Esophagus squamous epithelium (tissue), 5 donors: ENCODE measurements at regions not wholly inside any gene's neighbourhood (a gene's known extent, or its start where the extent isn't known, plus 50 kb on each side); places are given as distances from the start of the nearest gene placed in this dataset.

Experiments
- DNase-seq: peaks from one replicate; lab custom pipeline; 2025; lab: John Stamatoyannopoulos, UW
- H3K27ac ChIP-seq, 4 donors: fragments of 200-600 bp; sonication (generic); one replicate each; pipeline ENCODE4 v1.5.1; 2016 to 2019; ENCODE audit warnings: mild to moderate bottlenecking in 1 of 4
- H3K27me3 ChIP-seq, 4 donors: fragments of 200-600 bp; sonication (generic); 1 replicate in 3 of 4; 2 replicates in 1 of 4; pipeline versions ENCODE4 v1.5.1 to v1.6.0; 2017 to 2021; ENCODE audit warnings: antibody characterized with exemption in 1 of 4
- H3K36me3 ChIP-seq, 3 donors: fragments of 200-600 bp; sonication (generic); one replicate each; pipeline ENCODE4 v1.5.1; 2016 to 2019
- H3K4me1 ChIP-seq, 3 donors: fragments of 200-600 bp; sonication (generic); one replicate each; pipeline ENCODE4 v1.5.1; 2017 to 2019
- H3K4me3 ChIP-seq, 4 donors: fragments of 200-600 bp; sonication (generic); 1 replicate in 3 of 4; 2 replicates in 1 of 4; pipeline ENCODE4 v1.5.1; 2016 to 2019; ENCODE audit warnings: mild to moderate bottlenecking in 2 of 4, moderate library complexity in 1 of 4
- H3K9me3 ChIP-seq, 3 donors: fragments of 200-600 bp; sonication (generic); one replicate each; pipeline ENCODE4 v1.5.1; 2016 to 2019
- POLR2A ChIP-seq, 4 donors: fragments of 450-650 bp; IDR thresholded peaks; one replicate each; pipeline ENCODE4 v1.6.1; 2017; ENCODE audit warnings: antibody characterized with exemption in 4 of 4, mild to moderate bottlenecking in 4 of 4, moderate library complexity in 3 of 4
- WGBS, 2 donors: methylation state at CpG; one replicate each; pipeline ENCODE4 v1.1.5; 2018; 5-methylcytosine and 5-hydroxymethylcytosine counted together
- intact Hi-C: fragments of 100-400 bp; cut with DNase I; formaldehyde crosslinking; loops from one replicate; pipeline ENCODE4 v1.15.0; 2022
- TF ChIP-seq, protein P1 (sequence below), 6 experiments: fragments of 450-650 bp in 4 of 6; fragments of 200-600 bp in 2 of 6; sonication (generic) in 2 of 6; IDR thresholded peaks; one replicate each; pipeline ENCODE4 v1.5.1; 2016 to 2019; ENCODE audit warnings: antibody characterized with exemption in 6 of 6, mild to moderate bottlenecking in 4 of 6, moderate library complexity in 4 of 6
- donor health status: DM: yes; HTN: yes; CAD: no.

DNA sequence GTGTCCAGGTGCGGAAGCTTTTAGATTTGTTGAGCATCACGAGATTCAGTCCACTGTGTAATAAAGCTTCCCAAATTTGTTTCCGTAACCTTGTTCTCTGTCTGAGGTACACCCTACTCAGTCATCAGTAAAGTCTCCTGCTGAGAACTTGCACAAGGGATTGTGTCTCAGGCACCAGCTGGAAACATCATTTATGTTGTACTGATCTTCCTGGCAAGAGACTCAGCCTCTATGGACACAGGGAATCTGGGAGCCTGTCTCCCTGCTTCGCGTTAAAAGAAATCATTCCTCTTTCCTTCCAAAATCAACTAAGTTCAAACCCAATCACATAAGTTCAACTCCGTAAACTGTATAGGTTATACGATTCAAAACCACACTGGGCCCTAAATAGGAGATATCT is 336.8 kb downstream of the GPR37 start:
- intact Hi-C loops: no loop called here
- DNase-seq: no peak
- no peaks in the 10 kb centered on the region for H3K4me1 ChIP-seq

DNA sequence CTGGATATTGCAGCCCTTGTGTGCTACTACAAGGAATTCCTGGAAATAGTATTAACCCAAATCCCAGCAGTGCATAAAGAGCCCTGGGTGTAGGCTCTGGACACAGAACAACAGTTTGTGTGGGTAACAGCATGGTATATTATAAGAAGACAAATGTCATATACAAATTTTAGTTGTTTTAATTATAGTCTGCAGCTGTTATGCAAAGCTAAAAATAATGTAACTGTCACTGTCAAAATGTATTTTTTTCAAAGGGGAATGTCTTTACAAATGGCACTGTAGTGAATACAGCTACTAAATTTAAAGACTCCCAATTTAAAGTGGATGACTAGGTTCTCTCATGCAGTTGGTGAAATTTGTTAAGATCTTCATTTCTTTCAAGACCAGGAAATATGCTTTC is 339.0 kb downstream of the GPR37 start:
- DNase-seq: no peak
- no peak overlapping the region for H3K27ac ChIP-seq
- intact Hi-C loops: no loop called here
- no peaks in the 10 kb centered on the region for H3K27me3 ChIP-seq
- no peaks in the 10 kb centered on the region for H3K9me3 ChIP-seq
- no peaks in the 10 kb centered on the region for H3K4me1 ChIP-seq
- no peaks in the 10 kb centered on the region for H3K36me3 ChIP-seq
- H3K4me3 ChIP-seq: no peak overlapping the region
- no peak for TF ChIP-seq POLR2A (IDR thresholded peaks at IDR 0.05)
- TF ChIP-seq, protein P1, sequence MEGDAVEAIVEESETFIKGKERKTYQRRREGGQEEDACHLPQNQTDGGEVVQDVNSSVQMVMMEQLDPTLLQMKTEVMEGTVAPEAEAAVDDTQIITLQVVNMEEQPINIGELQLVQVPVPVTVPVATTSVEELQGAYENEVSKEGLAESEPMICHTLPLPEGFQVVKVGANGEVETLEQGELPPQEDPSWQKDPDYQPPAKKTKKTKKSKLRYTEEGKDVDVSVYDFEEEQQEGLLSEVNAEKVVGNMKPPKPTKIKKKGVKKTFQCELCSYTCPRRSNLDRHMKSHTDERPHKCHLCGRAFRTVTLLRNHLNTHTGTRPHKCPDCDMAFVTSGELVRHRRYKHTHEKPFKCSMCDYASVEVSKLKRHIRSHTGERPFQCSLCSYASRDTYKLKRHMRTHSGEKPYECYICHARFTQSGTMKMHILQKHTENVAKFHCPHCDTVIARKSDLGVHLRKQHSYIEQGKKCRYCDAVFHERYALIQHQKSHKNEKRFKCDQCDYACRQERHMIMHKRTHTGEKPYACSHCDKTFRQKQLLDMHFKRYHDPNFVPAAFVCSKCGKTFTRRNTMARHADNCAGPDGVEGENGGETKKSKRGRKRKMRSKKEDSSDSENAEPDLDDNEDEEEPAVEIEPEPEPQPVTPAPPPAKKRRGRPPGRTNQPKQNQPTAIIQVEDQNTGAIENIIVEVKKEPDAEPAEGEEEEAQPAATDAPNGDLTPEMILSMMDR (IDR thresholded peaks at IDR 0.05): no peak

More for the DNA sequence above, 336.8 kb downstream of the GPR37 start:
- Histone ChIP-seq H3K9me3 (no peaks in the 10 kb centered on the region), H3K27me3 (no peaks in the 10 kb centered on the region), H3K27ac (no peak overlapping the region), H3K36me3 (no peaks in the 10 kb centered on the region), H3K4me3 (no peak overlapping the region)
- 78 to 82% methylated on average over 7 of the region's 7 CpGs for WGBS, 2 donors
- TF ChIP-seq, protein P1 (IDR thresholded peaks at IDR 0.05): no peak

DNA sequence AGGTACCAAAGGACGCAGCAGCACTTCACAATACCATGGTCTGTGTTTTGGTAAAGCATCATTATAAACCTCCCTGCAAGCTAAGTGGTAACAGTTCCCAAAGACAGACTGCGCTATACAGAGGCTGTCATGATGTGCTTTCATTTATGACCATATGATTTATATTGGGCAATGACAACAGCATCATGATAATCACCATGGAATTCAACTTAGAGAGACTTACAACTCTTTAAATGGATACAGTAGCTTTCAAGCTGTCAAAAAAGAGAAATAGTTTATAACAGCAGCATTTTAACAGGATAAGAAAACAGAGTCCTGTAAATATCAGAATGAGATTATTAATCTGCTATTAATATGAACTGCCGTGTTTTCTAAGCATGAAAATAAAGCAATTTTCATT is 341.7 kb downstream of the GPR37 start:
- no peaks in the 10 kb centered on the region for H3K9me3 ChIP-seq
- 54 to 67% methylated on average over 3 of the region's 3 CpGs for WGBS, 2 donors
- intact Hi-C loops: no loop called here
- no peak overlapping the region for H3K4me3 ChIP-seq
- no peak overlapping the region for H3K27ac ChIP-seq
- H3K4me1 ChIP-seq: no peaks in the 10 kb centered on the region
- H3K27me3 ChIP-seq: no peaks in the 10 kb centered on the region
- no peaks in the 10 kb centered on the region for H3K36me3 ChIP-seq
- no peak for DNase-seq
- TF ChIP-seq, protein P1 (IDR thresholded peaks at IDR 0.05): no peak
- no peak for TF ChIP-seq POLR2A (IDR thresholded peaks at IDR 0.05)

DNA sequence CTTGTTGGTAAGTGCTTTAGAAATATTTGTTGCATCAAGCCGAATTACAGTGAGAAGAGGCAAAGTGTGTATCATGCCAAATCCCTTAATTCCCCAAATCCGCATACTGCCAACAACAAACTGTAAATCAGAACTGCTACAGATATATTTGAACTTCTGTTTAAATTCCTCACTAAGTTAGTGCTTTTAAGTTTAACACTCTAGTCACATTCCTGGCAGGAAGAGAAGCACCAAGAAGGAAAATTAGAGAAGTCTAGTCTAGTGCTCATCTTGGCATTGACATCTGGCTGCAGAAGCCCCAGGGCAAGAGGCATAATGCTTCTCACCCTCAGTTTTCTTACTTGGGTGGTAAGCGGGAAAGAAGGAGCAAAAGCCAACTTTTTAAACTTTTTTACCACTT is 343.5 kb downstream of the GPR37 start:
- Histone ChIP-seq H3K4me3 (no peak overlapping the region), H3K27ac (no peak overlapping the region), H3K27me3 (no peaks in the 10 kb centered on the region), H3K4me1 (no peaks in the 10 kb centered on the region), H3K36me3 (no peaks in the 10 kb centered on the region), H3K9me3 (no peaks in the 10 kb centered on the region)
- TF ChIP-seq POLR2A (IDR thresholded peaks at IDR 0.05): no peak
- TF ChIP-seq, protein P1 (IDR thresholded peaks at IDR 0.05): no peak
- intact Hi-C loops: no loop called here
- 52 to 65% methylated on average over 3 of the region's 3 CpGs for WGBS, 2 donors
- no peak for DNase-seq

DNA sequence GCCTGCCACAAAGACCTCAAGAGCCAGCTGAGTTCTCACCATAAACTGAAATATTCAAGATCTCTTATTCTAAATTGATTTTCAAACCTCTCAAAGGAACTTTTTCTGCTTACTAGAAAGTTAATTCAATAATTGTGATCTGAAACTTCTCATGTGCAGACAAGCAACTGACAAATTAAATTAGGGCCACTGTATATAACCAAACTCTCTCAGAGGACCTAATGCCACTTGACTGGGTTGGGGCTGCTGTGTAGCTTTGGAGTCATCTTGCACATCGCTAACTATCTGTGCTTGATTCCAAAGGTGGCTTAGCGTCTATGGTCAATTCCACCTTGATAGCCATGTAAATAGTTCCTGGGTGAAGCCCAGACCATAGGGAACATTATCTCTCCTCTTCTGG is 345.2 kb downstream of the GPR37 start:
- no peak for DNase-seq

More for the DNA sequence above, 345.2 kb downstream of the GPR37 start:
- Histone ChIP-seq H3K4me3 (no peak overlapping the region), H3K36me3 (no peaks in the 10 kb centered on the region), H3K27me3 (no peaks in the 10 kb centered on the region), H3K4me1 (no peaks in the 10 kb centered on the region), H3K9me3 (no peaks in the 10 kb centered on the region), H3K27ac (no peak overlapping the region)
- 81 to 86% methylated on average over 2 of the region's 2 CpGs for WGBS, 2 donors
- intact Hi-C loops: no loop called here
- TF ChIP-seq, protein P1 (IDR thresholded peaks at IDR 0.05): no peak
